ENCODE measurements at regions not wholly inside any gene's neighbourhood (a gene's known extent, or its start where the extent isn't known, plus 50 kb on each side); places are given as distances from the start of the nearest gene placed in this dataset.

GRCh38 chr22:47779474-47779873 lies 1017.0 kb downstream of the TBC1D22A start:
- Histone ChIP-seq H3K4me3 (no peak overlapping the region), H3K27ac (no peak overlapping the region), H3K4me1 (no peaks in the 10 kb centered on the region), H3K36me3 (no peaks in the 10 kb centered on the region), H3K9me3 (no peaks in the 10 kb centered on the region), H3K27me3 (peaks cover 0 to 7% (median 5%) of the 10 kb centered on the region in 3 donors)
- WGBS, 2 donors: 61% methylated on average over 7 of the region's 7 CpGs
- intact Hi-C loops (cut with DNase I): no loop called here
- DNase-seq: no peak
- no peak for TF ChIP-seq CTCF (IDR thresholded peaks at IDR 0.05)
- TF ChIP-seq EP300 (IDR thresholded peaks at IDR 0.05): no peak
- TF ChIP-seq POLR2AphosphoS5 (IDR thresholded peaks at IDR 0.05): no peak
- no peak for TF ChIP-seq POLR2A (IDR thresholded peaks at IDR 0.05)

GRCh38 chr22:47778160-47778658 lies 1015.8 kb downstream of the TBC1D22A start:
- Histone ChIP-seq H3K36me3 (no peaks in the 10 kb centered on the region), H3K27me3 (no peaks in the 10 kb centered on the region), H3K9me3 (no peaks in the 10 kb centered on the region), H3K4me1 (no peaks in the 10 kb centered on the region), H3K4me3 (no peak overlapping the region), H3K27ac (no peak overlapping the region)
- DNase-seq: no peak
- WGBS, 2 donors: 91 to 93% methylated on average over 13 of the region's 13 CpGs
- intact Hi-C loops (cut with DNase I): no loop called here
- TF ChIP-seq EP300 (IDR thresholded peaks at IDR 0.05) (no peak), POLR2AphosphoS5 (IDR thresholded peaks at IDR 0.05) (no peak), CTCF (IDR thresholded peaks at IDR 0.05) (no peak)

DNA sequence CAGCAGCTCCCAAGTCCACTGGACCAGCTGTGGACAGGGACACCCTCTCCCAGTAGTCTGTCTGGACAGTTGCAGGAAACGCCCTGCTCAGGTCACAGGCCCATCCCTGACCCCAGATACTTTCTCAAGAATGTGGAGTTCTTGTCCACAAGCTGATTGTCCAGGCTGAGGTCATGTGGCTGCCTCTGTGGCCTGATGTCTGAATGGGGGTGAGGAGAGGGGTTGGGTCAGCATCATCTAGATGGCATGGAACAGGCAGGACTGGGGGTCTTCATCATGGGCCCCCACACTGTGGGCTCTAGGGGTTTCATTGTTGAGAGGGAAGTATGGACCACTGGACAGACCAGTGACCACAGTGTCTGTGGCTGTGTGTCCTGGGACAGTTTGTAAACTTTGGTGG lies 1015.0 kb downstream of the TBC1D22A start:
- H3K4me1 ChIP-seq: no peaks in the 10 kb centered on the region
- no peak overlapping the region for H3K27ac ChIP-seq
- no peak overlapping the region for H3K4me3 ChIP-seq
- TF ChIP-seq POLR2AphosphoS5 (IDR thresholded peaks at IDR 0.05): no peak
- H3K9me3 ChIP-seq: no peaks in the 10 kb centered on the region
- intact Hi-C loops (cut with DNase I): no loop called here
- 10 to 51% methylated on average over 1 of the region's 1 CpG for WGBS, 2 donors
- H3K27me3 ChIP-seq: no peaks in the 10 kb centered on the region
- no peaks in the 10 kb centered on the region for H3K36me3 ChIP-seq
- DNase-seq: no peak

GRCh38 chr22:47776329-47776728 lies 1013.9 kb downstream of the TBC1D22A start:
- H3K4me1 ChIP-seq: no peaks in the 10 kb centered on the region
- H3K4me3 ChIP-seq: no peak overlapping the region
- no peaks in the 10 kb centered on the region for H3K9me3 ChIP-seq
- TF ChIP-seq POLR2AphosphoS5 (IDR thresholded peaks at IDR 0.05) (no peak), POLR2A (IDR thresholded peaks at IDR 0.05) (no peak), CTCF (IDR thresholded peaks at IDR 0.05) (no peak), EP300 (IDR thresholded peaks at IDR 0.05) (no peak)
- intact Hi-C loops (cut with DNase I): no loop called here
- H3K27me3 ChIP-seq: no peaks in the 10 kb centered on the region
- H3K36me3 ChIP-seq: no peaks in the 10 kb centered on the region
- 57 to 58% methylated on average over 10 of the region's 10 CpGs for WGBS, 2 donors
- no peak overlapping the region for H3K27ac ChIP-seq
- no peak for DNase-seq

GRCh38 chr22:47775686-47776085 lies 1013.2 kb downstream of the TBC1D22A start:
- TF ChIP-seq POLR2A (IDR thresholded peaks at IDR 0.05) (no peak), POLR2AphosphoS5 (IDR thresholded peaks at IDR 0.05) (no peak), CTCF (IDR thresholded peaks at IDR 0.05) (no peak), EP300 (IDR thresholded peaks at IDR 0.05) (no peak)
- Histone ChIP-seq H3K4me3 (no peak overlapping the region), H3K27ac (no peak overlapping the region), H3K9me3 (no peaks in the 10 kb centered on the region), H3K27me3 (no peaks in the 10 kb centered on the region), H3K36me3 (no peaks in the 10 kb centered on the region), H3K4me1 (no peaks in the 10 kb centered on the region)
- 55 to 69% methylated on average over 4 of the region's 4 CpGs for WGBS, 2 donors
- no peak for DNase-seq
- intact Hi-C loops (cut with DNase I): no loop called here
